ENCODE measurements at regions not wholly inside any gene's neighbourhood (a gene's known extent, or its start where the extent isn't known, plus 50 kb on each side); places are given as distances from the start of the nearest gene placed in this dataset.

DNA sequence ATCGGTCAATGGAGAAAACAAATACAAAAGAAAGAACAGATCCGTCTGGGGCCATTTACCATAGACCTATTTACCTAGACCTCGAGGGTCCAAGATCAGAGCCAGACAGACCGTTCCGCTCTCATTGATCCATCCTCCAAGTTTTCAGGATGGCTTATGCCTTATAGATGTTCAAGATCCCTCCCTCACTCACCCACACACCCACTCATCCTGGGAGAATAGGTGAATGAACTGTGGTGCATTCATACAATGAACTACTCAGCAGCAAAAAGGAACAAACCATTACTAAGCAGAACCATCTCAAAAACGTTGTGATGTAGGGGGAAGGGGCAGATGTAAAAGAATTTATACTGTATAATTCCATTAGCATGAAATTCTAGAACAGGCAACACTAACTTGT lies 125.1 kb upstream of the RREB1 start:
- POLR2A ChIA-PET, result no interaction called here
- BruUV-seq (replicated peaks), result no TSS peak

More for the DNA sequence above, 125.1 kb upstream of the RREB1 start:
- dilution Hi-C loops (cut with MboI; ENCODE audit: extremely low pct_ligation_motif_present, low sequenced_read_pairs) (no loop called here), intact Hi-C loops (cut with micrococcal nuclease) (no loop called here)
- no peaks in the 10 kb centered on the region for H3K9me3 ChIP-seq (replicated peaks; ENCODE audit: control insufficient read depth, insufficient read depth, low read length)
- peaks cover 4 to 8% of the 10 kb centered on the region in 2 experiments for H3K27me3 ChIP-seq (ENCODE audit: control insufficient read depth in 2 of 2, insufficient read depth in 2 of 2, low read length in 2 of 2)
- H3K9me1 ChIP-seq (replicated peaks; ENCODE audit: control insufficient read depth, extremely low read depth, insufficient read depth, low read length), result no peaks in the 10 kb centered on the region
- H3K4me1 ChIP-seq (ENCODE audit: control insufficient read depth, extremely low read depth, insufficient read depth, low read length), result no peaks in the 10 kb centered on the region
- no peak overlapping the region for H3K4me2 ChIP-seq (ENCODE audit: insufficient read depth, low read length)
- TF ChIP-seq, protein P1, sequence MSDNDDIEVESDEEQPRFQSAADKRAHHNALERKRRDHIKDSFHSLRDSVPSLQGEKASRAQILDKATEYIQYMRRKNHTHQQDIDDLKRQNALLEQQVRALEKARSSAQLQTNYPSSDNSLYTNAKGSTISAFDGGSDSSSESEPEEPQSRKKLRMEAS (IDR thresholded peaks at IDR 0.05; ENCODE audit: insufficient read depth, insufficient read length), result no peak
- TF ChIP-seq JUN (IDR thresholded peaks at IDR 0.05; ENCODE audit: borderline replicate concordance, insufficient read depth, insufficient read length, low read depth), result no peak
- TF ChIP-seq POLR2A (IDR thresholded peaks at IDR 0.05; ENCODE audit: low read depth, low read length), result no peak
- TF ChIP-seq FOS (IDR thresholded peaks at IDR 0.05; ENCODE audit: borderline replicate concordance, insufficient read depth, low read length), result no peak
- no peak for TF ChIP-seq MYC (IDR thresholded peaks at IDR 0.05; ENCODE audit: low read depth, low read length)
- TF ChIP-seq, protein P2, sequence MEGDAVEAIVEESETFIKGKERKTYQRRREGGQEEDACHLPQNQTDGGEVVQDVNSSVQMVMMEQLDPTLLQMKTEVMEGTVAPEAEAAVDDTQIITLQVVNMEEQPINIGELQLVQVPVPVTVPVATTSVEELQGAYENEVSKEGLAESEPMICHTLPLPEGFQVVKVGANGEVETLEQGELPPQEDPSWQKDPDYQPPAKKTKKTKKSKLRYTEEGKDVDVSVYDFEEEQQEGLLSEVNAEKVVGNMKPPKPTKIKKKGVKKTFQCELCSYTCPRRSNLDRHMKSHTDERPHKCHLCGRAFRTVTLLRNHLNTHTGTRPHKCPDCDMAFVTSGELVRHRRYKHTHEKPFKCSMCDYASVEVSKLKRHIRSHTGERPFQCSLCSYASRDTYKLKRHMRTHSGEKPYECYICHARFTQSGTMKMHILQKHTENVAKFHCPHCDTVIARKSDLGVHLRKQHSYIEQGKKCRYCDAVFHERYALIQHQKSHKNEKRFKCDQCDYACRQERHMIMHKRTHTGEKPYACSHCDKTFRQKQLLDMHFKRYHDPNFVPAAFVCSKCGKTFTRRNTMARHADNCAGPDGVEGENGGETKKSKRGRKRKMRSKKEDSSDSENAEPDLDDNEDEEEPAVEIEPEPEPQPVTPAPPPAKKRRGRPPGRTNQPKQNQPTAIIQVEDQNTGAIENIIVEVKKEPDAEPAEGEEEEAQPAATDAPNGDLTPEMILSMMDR (IDR thresholded peaks at IDR 0.05; ENCODE audit: extremely low read depth in 1 of 2, insufficient read depth in 1 of 2, low read depth in 1 of 2, low read length in 2 of 2), result no peak
- TF ChIP-seq GATA2 (IDR thresholded peaks at IDR 0.05; ENCODE audit: insufficient read depth, insufficient read length, low read depth, low read length), result no peak
- no peak for TF ChIP-seq POLR2AphosphoS5 (IDR thresholded peaks at IDR 0.05; ENCODE audit: insufficient read depth, low read depth, low read length)
- TF ChIP-seq EZH2 (IDR thresholded peaks at IDR 0.05; ENCODE audit: borderline replicate concordance, low read depth, low read length, severe bottlenecking), result no peak
- no peak for DNase-seq (ENCODE audit: low read depth, low spot score)
- H3K36me3 ChIP-seq (ENCODE audit: control insufficient read depth in 2 of 2, extremely low read depth in 1 of 2, insufficient read depth in 2 of 2, low read length in 2 of 2), result no peaks in the 10 kb centered on the region
- H4K20me1 ChIP-seq (replicated peaks; ENCODE audit: control insufficient read depth, extremely low read depth, insufficient read depth, low read length), result no peaks in the 10 kb centered on the region
- CTCF ChIA-PET, result no interaction called here
- no peak overlapping the region for H3K4me3 ChIP-seq (replicated peaks in 1 of 3; ENCODE audit: insufficient read depth in 1 of 3, low read depth in 1 of 3, low read length in 3 of 3)
- H3K9ac ChIP-seq (replicated peaks; ENCODE audit: extremely low read depth, insufficient read depth, low read length), result no peak overlapping the region
- no peak for FAIRE-seq
- no peak overlapping the region for H3K27ac ChIP-seq (ENCODE audit: insufficient read depth, low read depth, low read length)
- no peak overlapping the region for H2AFZ ChIP-seq (ENCODE audit: low read depth, low read length)
- H3K79me2 ChIP-seq (ENCODE audit: control insufficient read depth, insufficient read depth, low read length), result no peaks in the 10 kb centered on the region
